Neural cell (in vitro differentiated cells): ENCODE measurements at regions not wholly inside any gene's neighbourhood (a gene's known extent, or its start where the extent isn't known, plus 50 kb on each side); places are given as distances from the start of the nearest gene placed in this dataset.

Experiments
- H2AFZ ChIP-seq: fragments of 200-600, 300-800 bp; sonication (generic), shearing (Covaris generic); 2 replicates; pipeline ENCODE4 v1.6.0; 2014; ENCODE audit warnings: low read depth, mild to moderate bottlenecking, antibody characterized with exemption, low read length, moderate library complexity
- H3F3A ChIP-seq: fragments of 200-600 bp; shearing (Covaris generic); 2 replicates; pipeline ENCODE4 v1.6.1; 2016; ENCODE audit warnings: mild to moderate bottlenecking, moderate library complexity, mixed read lengths, antibody characterized with exemption, low read length; ENCODE audit not compliant: insufficient read depth, poor library complexity, severe bottlenecking
- H3K27ac ChIP-seq: fragments of 200-600, 300-800 bp; sonication (generic), shearing (Covaris generic); 2 replicates; pipeline ENCODE4 v1.5.1; 2014; ENCODE audit warnings: mild to moderate bottlenecking, low read length, moderate library complexity
- H3K27me3 ChIP-seq: fragments of 300-800, 200-600 bp; sonication (generic), shearing (Covaris generic); 2 replicates; pipeline ENCODE4 v1.6.0; 2014; ENCODE audit warnings: mild to moderate bottlenecking, low read depth, low read length, moderate library complexity; ENCODE audit not compliant: insufficient read depth
- H3K36me3 ChIP-seq: fragments of 300-800, 200-600 bp; sonication (generic), shearing (Covaris generic); 2 replicates; pipeline ENCODE4 v1.5.1; 2014; ENCODE audit warnings: mild to moderate bottlenecking, antibody characterized with exemption, low read length, moderate library complexity; ENCODE audit not compliant: insufficient read depth
- H3K4me2 ChIP-seq: fragments of 300-800, 200-600 bp; sonication (generic), shearing (Covaris generic); 2 replicates; pipeline ENCODE4 v1.6.0; 2014; ENCODE audit warnings: mild to moderate bottlenecking, low read length
- H3K4me3 ChIP-seq: fragments of 300-800, 200-600 bp; sonication (generic), shearing (Covaris generic); 2 replicates; pipeline ENCODE4 v1.5.1; 2014; ENCODE audit warnings: mild to moderate bottlenecking, low read length, moderate library complexity
- H3K79me2 ChIP-seq: fragments of 200-600 bp; shearing (Covaris generic); replicated peaks from 2 replicates; pipeline ENCODE4 v1.6.0; 2014; ENCODE audit warnings: mild to moderate bottlenecking, low read length, moderate library complexity; ENCODE audit not compliant: insufficient read depth
- H3K9ac ChIP-seq: fragments of 300-800, 200-600 bp; sonication (generic), shearing (Covaris generic); 2 replicates; pipeline ENCODE4 v1.6.1; 2016; ENCODE audit warnings: mild to moderate bottlenecking, low read length, mixed read lengths
- H3K9me2 ChIP-seq: fragments of 200-600 bp; shearing (Covaris generic); 2 replicates; pipeline ENCODE4 v1.6.1; 2016; ENCODE audit warnings: mild to moderate bottlenecking, low read length, mixed read lengths; ENCODE audit not compliant: insufficient read depth
- H3K9me3 ChIP-seq: fragments of 200-600, 300-800 bp; sonication (generic), shearing (Covaris generic); 2 replicates; pipeline ENCODE4 v1.6.1; 2016; ENCODE audit warnings: mild to moderate bottlenecking, mixed run types, low read length, moderate library complexity, mixed read lengths
- H4K20me1 ChIP-seq: fragments of 200-600 bp; shearing (Covaris generic); 2 replicates; pipeline ENCODE4 v1.6.1; 2016; ENCODE audit warnings: mild to moderate bottlenecking, mixed run types; ENCODE audit not compliant: insufficient read depth
- CTCF ChIP-seq: fragments of 450-650 bp; IDR thresholded peaks from 2 replicates; pipeline ENCODE4 v1.5.1; 2014; ENCODE audit warnings: antibody characterized with exemption, mild to moderate bottlenecking, moderate library complexity; ENCODE audit not compliant: poor library complexity, severe bottlenecking
- EP300 ChIP-seq: fragments of 450-650 bp; conservative IDR thresholded peaks from 2 replicates; pipeline ENCODE4 v1.6.1; 2014; ENCODE audit warnings: antibody characterized with exemption, mild to moderate bottlenecking, moderate library complexity; ENCODE audit not compliant: poor library complexity, severe bottlenecking
- EZH2 ChIP-seq: fragments of 200-600, 300-800 bp; shearing (Covaris generic), sonication (generic); IDR thresholded peaks from 2 replicates; pipeline ENCODE4 v1.6.1; 2014; ENCODE audit warnings: antibody characterized with exemption, low read length, borderline replicate concordance, mild to moderate bottlenecking; ENCODE audit not compliant: insufficient read depth, poor library complexity, severe bottlenecking
- MXI1 ChIP-seq: fragments of 450-650 bp; conservative IDR thresholded peaks from 2 replicates; pipeline ENCODE4 v1.6.1; 2014; ENCODE audit warnings: antibody characterized with exemption, mild to moderate bottlenecking; ENCODE audit not compliant: poor library complexity, severe bottlenecking
- POLR2AphosphoS5 ChIP-seq: IDR thresholded peaks from 2 replicates; pipeline ENCODE4 v1.6.1; 2012
- RAD21 ChIP-seq: fragments of 450-650 bp; conservative IDR thresholded peaks from 2 replicates; pipeline ENCODE4 v1.6.1; 2014; ENCODE audit warnings: antibody characterized with exemption, mild to moderate bottlenecking, moderate library complexity
- REST ChIP-seq: IDR thresholded peaks from 2 replicates; pipeline ENCODE4 v1.6.1; 2012; ENCODE audit warnings: borderline replicate concordance
- SMC3 ChIP-seq: fragments of 450-650 bp; conservative IDR thresholded peaks from 2 replicates; pipeline ENCODE4 v1.6.1; 2014; ENCODE audit warnings: antibody characterized with exemption, mild to moderate bottlenecking, moderate library complexity; ENCODE audit not compliant: poor library complexity
- TAF1 ChIP-seq: IDR thresholded peaks from 2 replicates; pipeline ENCODE4 v1.6.1; 2012; ENCODE audit warnings: low read depth

- Histone ChIP-seq H3K9ac (no peak overlapping the region), H3K9me2 (no peaks in the 10 kb centered on the region), H3K9me3 (no peaks in the 10 kb centered on the region), H3K27me3 (peaks cover 3% of the 10 kb centered on the region), H3K27ac (no peak overlapping the region), H3K36me3 (no peaks in the 10 kb centered on the region), H3K79me2 (no peaks in the 10 kb centered on the region), H2AFZ (no peak overlapping the region), H3F3A (peaks cover 6% of the 10 kb centered on the region), H3K4me2 (no peak overlapping the region), H3K4me3 (no peak overlapping the region), H4K20me1 (no peaks in the 10 kb centered on the region)
- TF ChIP-seq EZH2, result no peak
- TF ChIP-seq POLR2AphosphoS5, result peak; percentile 51
Observed at GRCh38 chr1:37274938-37275631, 199.3 kb upstream of the ZC3H12A start.

- H3K9me3 ChIP-seq, result no peaks in the 10 kb centered on the region
- no peak overlapping the region for H3K27ac ChIP-seq
- H4K20me1 ChIP-seq, result no peaks in the 10 kb centered on the region
- no peaks in the 10 kb centered on the region for H3K79me2 ChIP-seq
- peaks cover 3% of the 10 kb centered on the region for H3K27me3 ChIP-seq
- no peaks in the 10 kb centered on the region for H3K9me2 ChIP-seq
- H3K9ac ChIP-seq, result no peak overlapping the region
- H3F3A ChIP-seq, result peaks cover 6% of the 10 kb centered on the region
- H2AFZ ChIP-seq, result no peak overlapping the region
- no peak overlapping the region for H3K4me3 ChIP-seq
- H3K36me3 ChIP-seq, result no peaks in the 10 kb centered on the region
- TF ChIP-seq CTCF, result no peak
- no peak for TF ChIP-seq TAF1
- no peak for TF ChIP-seq SMC3
- no peak for TF ChIP-seq EP300
- no peak for TF ChIP-seq RAD21
- no peak for TF ChIP-seq MXI1
- no peak for TF ChIP-seq POLR2AphosphoS5
- no peak for TF ChIP-seq EZH2
- TF ChIP-seq REST, result no peak
- no peak overlapping the region for H3K4me2 ChIP-seq
Observed at GRCh38 chr1:37277366-37277765, 197.0 kb upstream of the ZC3H12A start.
